CD4-positive, alpha-beta T cell treated with Interleukin-17A for 4 hours (primary cell): ENCODE measurements at regions not wholly inside any gene's neighbourhood (a gene's known extent, or its start where the extent isn't known, plus 50 kb on each side); places are given as distances from the start of the nearest gene placed in this dataset.
"Not testable (repeated sequence)": the region's sequence is repeated elsewhere in the genome, so short reads cannot be mapped to it uniquely, and the experiment has no call there.

ENCODE experiments used
- DNase-seq: peaks from one replicate; pipeline ENCODE4 v3.0.0-alpha.2; 2020; ENCODE audit warnings: mixed read lengths

GRCh38 chr4:78660559-78660958 is 109.0 kb downstream of the ANXA3 start:
- no peak for DNase-seq

GRCh38 chr4:78661086-78661690 is 109.6 kb downstream of the ANXA3 start:
- DNase-seq: no peak

GRCh38 chr4:78661921-78662521 is 110.5 kb downstream of the ANXA3 start:
- DNase-seq: no peak

- no peak for DNase-seq
Measured at GRCh38 chr4:78662658-78663057, 111.1 kb downstream of the ANXA3 start.

- DNase-seq: not testable (repeated sequence)
Measured at GRCh38 chr4:78664296-78664695, 111.9 kb upstream of the BMP2K start.

- DNase-seq: no peak
Measured at GRCh38 chr4:78665216-78665770, 110.9 kb upstream of the BMP2K start.

- no peak for DNase-seq
Measured at GRCh38 chr4:78666830-78667258, 109.3 kb upstream of the BMP2K start.

- no peak for DNase-seq
Measured at GRCh38 chr4:78667325-78667724, 108.8 kb upstream of the BMP2K start.

GRCh38 chr4:78667764-78668163 is 108.4 kb upstream of the BMP2K start:
- no peak for DNase-seq

GRCh38 chr4:78669453-78669852 is 106.7 kb upstream of the BMP2K start:
- DNase-seq: no peak

GRCh38 chr4:78671903-78672815 is 104.0 kb upstream of the BMP2K start:
- no peak for DNase-seq

- DNase-seq: no peak
Measured at GRCh38 chr4:78673337-78673736, 102.8 kb upstream of the BMP2K start.

GRCh38 chr4:78675325-78675724 is 100.8 kb upstream of the BMP2K start:
- DNase-seq: no peak

- DNase-seq: no peak
Measured at GRCh38 chr4:78682070-78682469, 94.1 kb upstream of the BMP2K start.

GRCh38 chr4:78683352-78683751 is 92.8 kb upstream of the BMP2K start:
- no peak for DNase-seq

GRCh38 chr4:78684325-78685079 is 91.6 kb upstream of the BMP2K start:
- no peak for DNase-seq

- no peak for DNase-seq
Measured at GRCh38 chr4:78687818-78688217, 88.3 kb upstream of the BMP2K start.

GRCh38 chr4:78688366-78688765 is 87.8 kb upstream of the BMP2K start:
- DNase-seq: no peak

GRCh38 chr4:78689261-78689660 is 86.9 kb upstream of the BMP2K start:
- DNase-seq: no peak

- no peak for DNase-seq
Measured at GRCh38 chr4:78689700-78690323, 86.3 kb upstream of the BMP2K start.

GRCh38 chr4:78691334-78691754 is 84.8 kb upstream of the BMP2K start:
- no peak for DNase-seq
